H1 (cell line): ENCODE measurements at regions not wholly inside any gene's neighbourhood (a gene's known extent, or its start where the extent isn't known, plus 50 kb on each side); places are given as distances from the start of the nearest gene placed in this dataset.

Experiments used
- CTCF ChIA-PET: fragments of 300-600 bp; sonication (Branson Sonifier 250); formaldehyde crosslinking; loops from one replicate; lab custom pipeline; 2021; ENCODE audit not compliant: partially characterized antibody; lab: Charles Lee
- POLR2A ChIA-PET: fragments of 300-600 bp; sonication (Branson Sonifier 250); formaldehyde crosslinking; loops from one replicate; lab custom pipeline; 2021; ENCODE audit warnings: inconsistent platforms; ENCODE audit not compliant: partially characterized antibody; lab: Charles Lee
- DNase-seq, 2 experiments: peaks; one replicate each; pipeline versions ENCODE4 v3.0.0 to v3.0.0-alpha.2; 2010 to 2022; ENCODE audit warnings: low spot score in 2 of 2, low read depth in 1 of 2, mixed read lengths in 1 of 2
- FAIRE-seq: peaks from 2 replicates; lab custom pipeline; 2011; peaks lifted over from hg19 to GRCh38; lab: Jason Lieb, UNC
- H2AFZ ChIP-seq: 2 replicates; pipeline ENCODE4 v1.8.1; 2012; ENCODE audit warnings: low read length, inconsistent platforms
- H2AK5ac ChIP-seq: 2 replicates; pipeline ENCODE4 v1.6.1; 2013; ENCODE audit warnings: low read depth, low read length
- H2BK120ac ChIP-seq: replicated peaks from 2 replicates; pipeline ENCODE3; 2013; ENCODE audit warnings: low read depth, low read length, inconsistent platforms
- H2BK12ac ChIP-seq: 2 replicates; pipeline ENCODE4 v1.6.1; 2013; ENCODE audit warnings: low read depth, low read length
- H2BK15ac ChIP-seq: 2 replicates; pipeline ENCODE4 v1.6.1; 2013; ENCODE audit warnings: low read length
- H2BK20ac ChIP-seq: 2 replicates; pipeline ENCODE4 v1.6.1; 2013; ENCODE audit warnings: low read length
- H2BK5ac ChIP-seq: 2 replicates; pipeline ENCODE4 v1.6.1; 2013; ENCODE audit warnings: low read depth, low read length
- H3K14ac ChIP-seq: 2 replicates; pipeline ENCODE4 v1.6.1; 2013; ENCODE audit warnings: inconsistent platforms; ENCODE audit not compliant: insufficient read length
- H3K18ac ChIP-seq: 2 replicates; pipeline ENCODE4 v1.6.1; 2013; ENCODE audit warnings: low read length; ENCODE audit errors: extremely low read depth
- H3K23ac ChIP-seq: 2 replicates; pipeline ENCODE4 v1.6.1; 2013; ENCODE audit warnings: inconsistent platforms; ENCODE audit not compliant: insufficient read length
- H3K23me2 ChIP-seq: 2 replicates; pipeline ENCODE4 v1.6.1; 2013; ENCODE audit warnings: low read depth, low read length
- H3K27ac ChIP-seq: 2 replicates; pipeline ENCODE4 v1.6.1; 2011; ENCODE audit warnings: low read depth, low read length, inconsistent platforms
- H3K27me3 ChIP-seq, 4 experiments: replicated peaks in 1 of 4; 1 replicate in 1 of 4; 2 replicates in 3 of 4; pipeline versions ENCODE4 v1.6.1 to v1.8.1; 2011 to 2013; ENCODE audit warnings: low read length in 3 of 4, mild to moderate bottlenecking in 3 of 4, inconsistent platforms in 2 of 4, mixed read lengths in 2 of 4, moderate library complexity in 1 of 4; ENCODE audit not compliant: control insufficient read depth in 3 of 4, insufficient read depth in 3 of 4; ENCODE audit errors: extremely low read depth in 1 of 4
- H3K36me3 ChIP-seq, 4 experiments: 2 replicates each; pipeline versions ENCODE4 v1.6.1 to v1.8.1; 2011 to 2013; ENCODE audit warnings: mild to moderate bottlenecking in 4 of 4, low read length in 3 of 4, moderate library complexity in 2 of 4, control low read depth in 1 of 4, inconsistent platforms in 1 of 4; ENCODE audit not compliant: insufficient read depth in 4 of 4, control insufficient read depth in 2 of 4
- H3K4ac ChIP-seq: replicated peaks from 2 replicates; pipeline ENCODE3; 2013; ENCODE audit warnings: low read length, low read depth, mixed read lengths, inconsistent platforms; ENCODE audit not compliant: insufficient read length
- H3K4me1 ChIP-seq, 4 experiments: replicated peaks in 1 of 4; 1 replicate in 1 of 4; 2 replicates in 3 of 4; pipeline versions ENCODE4 v1.6.1 to v1.8.1; 2011 to 2013; ENCODE audit warnings: low read length in 3 of 4, inconsistent platforms in 2 of 4, mixed read lengths in 1 of 4; ENCODE audit not compliant: insufficient read depth in 4 of 4, control insufficient read depth in 3 of 4
- H3K4me2 ChIP-seq, 2 experiments: 2 replicates each; pipeline versions ENCODE4 v1.6.1 to v1.8.1; 2011 to 2013; ENCODE audit warnings: low read depth in 2 of 2, low read length in 2 of 2, control low read depth in 1 of 2, inconsistent platforms in 1 of 2, mild to moderate bottlenecking in 1 of 2; ENCODE audit not compliant: insufficient read depth in 1 of 2
- H3K4me3 ChIP-seq, 4 experiments: fragments of 200-600, 300-600 bp in 1 of 4; sonication (generic), shearing (Covaris generic), sonication (Bioruptor Twin) in 1 of 4; 2 replicates each; pipeline versions ENCODE4 v1.5.1 to v1.8.1; 2011 to 2016; ENCODE audit warnings: low read length in 4 of 4, low read depth in 3 of 4, control low read depth in 2 of 4, inconsistent platforms in 2 of 4, mild to moderate bottlenecking in 2 of 4, mixed read lengths in 1 of 4, moderate library complexity in 1 of 4; ENCODE audit not compliant: insufficient read depth in 2 of 4; ENCODE audit errors: extremely low read depth in 1 of 4
- H3K56ac ChIP-seq: replicated peaks from 2 replicates; pipeline ENCODE3; 2013; ENCODE audit warnings: low read depth, mild to moderate bottlenecking, mixed read lengths, low read length, inconsistent platforms; ENCODE audit not compliant: insufficient read length
- H3K79me1 ChIP-seq: 2 replicates; pipeline ENCODE4 v1.6.1; 2013; ENCODE audit warnings: low read depth, low read length, control low read depth
- H3K79me2 ChIP-seq, 2 experiments: 2 replicates each; pipeline versions ENCODE4 v1.6.1 to v1.8.1; 2012 to 2013; ENCODE audit warnings: low read length in 2 of 2, mild to moderate bottlenecking in 2 of 2, inconsistent platforms in 1 of 2; ENCODE audit not compliant: insufficient read depth in 2 of 2, control insufficient read depth in 1 of 2
- H3K9ac ChIP-seq, 4 experiments: replicated peaks in 1 of 4; 1 replicate in 1 of 4; 2 replicates in 3 of 4; pipeline versions ENCODE4 v1.6.1 to v1.8.1; 2011 to 2013; ENCODE audit warnings: low read depth in 3 of 4, low read length in 3 of 4, control low read depth in 2 of 4, mild to moderate bottlenecking in 2 of 4, moderate library complexity in 2 of 4, inconsistent platforms in 1 of 4; ENCODE audit errors: extremely low read depth in 1 of 4
- H3K9me3 ChIP-seq, 2 experiments: 2 replicates each; pipeline versions ENCODE4 v1.6.1 to v1.8.1; 2012 to 2013; ENCODE audit warnings: mild to moderate bottlenecking in 2 of 2, moderate library complexity in 2 of 2, control low read depth in 1 of 2, inconsistent platforms in 1 of 2, low read depth in 1 of 2, low read length in 1 of 2, mixed read lengths in 1 of 2; ENCODE audit not compliant: insufficient read depth in 2 of 2
- H4K20me1 ChIP-seq, 2 experiments: replicated peaks in 1 of 2; 2 replicates each; pipeline versions ENCODE3 to v1.8.1; 2011 to 2013; ENCODE audit warnings: inconsistent platforms in 2 of 2, low read length in 2 of 2, mild to moderate bottlenecking in 1 of 2; ENCODE audit not compliant: insufficient read depth in 2 of 2, control insufficient read depth in 1 of 2
- H4K5ac ChIP-seq: 2 replicates; pipeline ENCODE4 v1.6.1; 2013; ENCODE audit warnings: low read length, low read depth, mixed read lengths, inconsistent platforms; ENCODE audit not compliant: insufficient read length
- H4K8ac ChIP-seq: 2 replicates; pipeline ENCODE4 v1.8.0; 2013; ENCODE audit warnings: mild to moderate bottlenecking, moderate library complexity, low read length, inconsistent platforms; ENCODE audit not compliant: insufficient read depth; ENCODE audit errors: extremely low read depth
- H4K91ac ChIP-seq: replicated peaks from 2 replicates; pipeline ENCODE3; 2013; ENCODE audit warnings: low read length, mixed read lengths, inconsistent platforms; ENCODE audit not compliant: insufficient read length
- CBX5 ChIP-seq: fragments of 300-800, 300-1000 bp; sonication (generic); IDR thresholded peaks from 2 replicates; pipeline ENCODE4 v1.7.1; 2016; ENCODE audit warnings: antibody characterized with exemption, low read length, low read depth
- EP300 ChIP-seq, 2 experiments: IDR thresholded peaks; 1 replicate in 1 of 2; 2 replicates in 1 of 2; pipeline ENCODE4 v1.6.1; 2011 to 2012; ENCODE audit warnings: low read depth in 2 of 2, low read length in 2 of 2, mild to moderate bottlenecking in 2 of 2, borderline replicate concordance in 1 of 2, inconsistent platforms in 1 of 2, moderate library complexity in 1 of 2
- FOSL1 ChIP-seq: IDR thresholded peaks from 2 replicates; pipeline ENCODE4 v1.6.1; 2011; ENCODE audit warnings: mild to moderate bottlenecking, low read depth, low read length, moderate library complexity; ENCODE audit not compliant: insufficient read depth
- POLR2AphosphoS5 ChIP-seq: IDR thresholded peaks from 2 replicates; pipeline ENCODE4 v1.6.1; 2011; ENCODE audit warnings: low read depth, low read length
- RNF2 ChIP-seq: fragments of 200-900, 300-1000 bp; sonication (generic); IDR thresholded peaks from 2 replicates; pipeline ENCODE4 v1.7.1; 2016; ENCODE audit warnings: borderline replicate concordance, low read depth, mild to moderate bottlenecking, antibody characterized with exemption, low read length; ENCODE audit not compliant: poor library complexity, severe bottlenecking; ENCODE audit errors: missing control alignments
- RXRA ChIP-seq: IDR thresholded peaks from 2 replicates; pipeline ENCODE4 v1.6.1; 2011; ENCODE audit warnings: low read depth, mild to moderate bottlenecking, low read length, moderate library complexity; ENCODE audit not compliant: insufficient read depth
- SIRT6 ChIP-seq: IDR thresholded peaks from one replicate; pipeline ENCODE4 v1.7.1; 2012; ENCODE audit warnings: low read length, inconsistent platforms
- SIX5 ChIP-seq: IDR thresholded peaks from 2 replicates; pipeline ENCODE4 v1.6.1; 2011; ENCODE audit warnings: mild to moderate bottlenecking, low read depth, low read length
- TEAD4 ChIP-seq: IDR thresholded peaks from 2 replicates; pipeline ENCODE4 v1.6.1; 2012; ENCODE audit warnings: low read depth, low read length, inconsistent platforms, mixed read lengths
- TF ChIP-seq, protein P1 (sequence below): IDR thresholded peaks from 2 replicates; pipeline ENCODE4 v1.6.1; 2012; ENCODE audit warnings: inconsistent platforms

GRCh38 chr4:125729171-125729570, 414.4 kb downstream of the FAT4 start:
- FAIRE-seq (no peak), DNase-seq (no peak)
- Histone ChIP-seq H3K79me2 (no peaks in the 10 kb centered on the region), H3K4me2 (no peak overlapping the region), H3K36me3 (no peaks in the 10 kb centered on the region), H3K4me3 (no peak overlapping the region), H2AFZ (no peak overlapping the region), H3K9ac (no peak overlapping the region), H2BK120ac (no peak overlapping the region), H2BK5ac (no peak overlapping the region), H4K91ac (no peak overlapping the region), H3K9me3 (no peaks in the 10 kb centered on the region; a peak in 1 of 4 replicates), H3K27me3 (no peaks in the 10 kb centered on the region), H3K14ac (no peak overlapping the region), H4K20me1 (no peaks in the 10 kb centered on the region), H4K5ac (no peak overlapping the region), H2AK5ac (no peak overlapping the region), H4K8ac (no peak overlapping the region), H2BK15ac (no peak overlapping the region), H3K4me1 (peaks cover 0 to 9% (median 4%) of the 10 kb centered on the region in 4 experiments; a peak in 4 of 7 replicates), H3K4ac (no peak overlapping the region), H3K56ac (no peak overlapping the region), H3K23me2 (no peaks in the 10 kb centered on the region; the same call in 1 of the 2 replicates), H3K79me1 (no peaks in the 10 kb centered on the region), H2BK20ac (no peak overlapping the region), H3K18ac (no peak overlapping the region), H3K27ac (no peak overlapping the region), H3K23ac (no peak overlapping the region), H2BK12ac (no peak overlapping the region)
- TF ChIP-seq POLR2AphosphoS5 (no peak), FOSL1 (no peak), CBX5 (no peak), EP300 (IDR thresholded peaks at IDR 0.05; ENCODE audit: borderline replicate concordance in 1 of 2, low read depth in 2 of 2, low read length in 2 of 2) (no peak), SIX5 (no peak), TEAD4 (no peak), SIRT6 (no peak), RXRA (no peak), RNF2 (no peak)
- TF ChIP-seq, protein P1, sequence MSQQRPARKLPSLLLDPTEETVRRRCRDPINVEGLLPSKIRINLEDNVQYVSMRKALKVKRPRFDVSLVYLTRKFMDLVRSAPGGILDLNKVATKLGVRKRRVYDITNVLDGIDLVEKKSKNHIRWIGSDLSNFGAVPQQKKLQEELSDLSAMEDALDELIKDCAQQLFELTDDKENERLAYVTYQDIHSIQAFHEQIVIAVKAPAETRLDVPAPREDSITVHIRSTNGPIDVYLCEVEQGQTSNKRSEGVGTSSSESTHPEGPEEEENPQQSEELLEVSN, result no peak
- ChIA-PET CTCF (interaction anchor here (0.7 to 1.3 kb wide), 3 partner anchors 11 to 412 kb away, joined by 3 read pairs; no protein-coding TSS in a partner anchor), POLR2A (no interaction called here)
